ENCODE measurements at regions not wholly inside any gene's neighbourhood (a gene's known extent, or its start where the extent isn't known, plus 50 kb on each side); places are given as distances from the start of the nearest gene placed in this dataset.

- no peak for DNase-seq
Measured at GRCh38 chr11:119473901-119474681, 51.1 kb upstream of the THY1 start.

- DNase-seq = no peak
Measured at GRCh38 chr11:119473226-119473625, 50.3 kb upstream of the THY1 start.

- DNase-seq = no peak
Measured at GRCh38 chr11:119472856-119473222, 49.9 kb upstream of the THY1 start.
